HG02884 (cell line): ENCODE measurements at regions not wholly inside any gene's neighbourhood (a gene's known extent, or its start where the extent isn't known, plus 50 kb on each side); places are given as distances from the start of the nearest gene placed in this dataset.
"Not testable (repeated sequence)": the region's sequence is repeated elsewhere in the genome, so short reads cannot be mapped to it uniquely, and the experiment has no call there.

Experiments used
- ATAC-seq: cut with Tn5 transposase; IDR thresholded peaks from one replicate; pipeline ENCODE4 v1.9.1; 2021; ENCODE audit warnings: mild to moderate bottlenecking, moderate library complexity; ENCODE audit not compliant: unreplicated experiment

- ATAC-seq: no peak
Measured at GRCh38 chr6:139979021-139979725, 604.7 kb upstream of the CITED2 start.

- no peak for ATAC-seq
Measured at GRCh38 chr6:139977887-139978332, 603.5 kb upstream of the CITED2 start.

- ATAC-seq: no peak
Measured at GRCh38 chr6:139973669-139974344, 599.4 kb upstream of the CITED2 start.

GRCh38 chr6:139972116-139972515 is 597.7 kb upstream of the CITED2 start:
- no peak for ATAC-seq

- ATAC-seq: no peak
Measured at GRCh38 chr6:139970591-139970991, 596.1 kb upstream of the CITED2 start.

GRCh38 chr6:139967497-139967896 is 593.0 kb upstream of the CITED2 start:
- ATAC-seq: no peak

- ATAC-seq: no peak
Measured at GRCh38 chr6:139965393-139965792, 590.9 kb upstream of the CITED2 start.

GRCh38 chr6:139964737-139965136 is 590.3 kb upstream of the CITED2 start:
- ATAC-seq: no peak

GRCh38 chr6:139962654-139963347 is 588.4 kb upstream of the CITED2 start:
- ATAC-seq: no peak

GRCh38 chr6:139961190-139961589 is 586.7 kb upstream of the CITED2 start:
- ATAC-seq: no peak

- ATAC-seq: no peak
Measured at GRCh38 chr6:139960671-139961070, 586.2 kb upstream of the CITED2 start.

GRCh38 chr6:139955366-139956155 is 581.1 kb upstream of the CITED2 start:
- no peak for ATAC-seq

- no peak for ATAC-seq
Measured at GRCh38 chr6:139954463-139955071, 580.1 kb upstream of the CITED2 start.

GRCh38 chr6:139953780-139954179 is 579.3 kb upstream of the CITED2 start:
- not testable (repeated sequence) for ATAC-seq

GRCh38 chr6:139951172-139951571 is 576.7 kb upstream of the CITED2 start:
- ATAC-seq: no peak

- ATAC-seq: no peak
Measured at GRCh38 chr6:139944976-139945375, 570.5 kb upstream of the CITED2 start.

GRCh38 chr6:139944131-139944530 is 569.7 kb upstream of the CITED2 start:
- ATAC-seq: no peak

- no peak for ATAC-seq
Measured at GRCh38 chr6:139943391-139943790, 568.9 kb upstream of the CITED2 start.

- no peak for ATAC-seq
Measured at GRCh38 chr6:139942331-139942730, 567.9 kb upstream of the CITED2 start.

GRCh38 chr6:139941826-139942225 is 567.4 kb upstream of the CITED2 start:
- no peak for ATAC-seq
